Activated B cell treated with CpG ODN at 0.5 μM for 24 hours (primary cell): ENCODE measurements at regions not wholly inside any gene's neighbourhood (a gene's known extent, or its start where the extent isn't known, plus 50 kb on each side); places are given as distances from the start of the nearest gene placed in this dataset.

Experiments used
- ATAC-seq: fragments of 200-7000 bp; cut with Tn5 transposase; one replicate; pipeline ENCODE4 v1.10.0; 2021; ENCODE audit warnings: low read depth, mild to moderate bottlenecking, moderate library complexity
- CTCF ChIA-PET: fragments of 350-600 bp; sonication (Branson Sonifier 250); formaldehyde crosslinking; loops from one replicate; lab custom pipeline; 2021; ENCODE audit warnings: antibody characterized with exemption; lab: Charles Lee
- POLR2A ChIA-PET: fragments of 350-600 bp; sonication (Branson Sonifier 250); formaldehyde crosslinking; loops from one replicate; lab custom pipeline; 2021; ENCODE audit warnings: antibody characterized with exemption; lab: Charles Lee
- DNase-seq: peaks from one replicate; pipeline ENCODE4 v3.0.0; 2022
- H3K27ac Mint-ChIP-seq: one replicate; pipeline ENCODE4 v1.8.0; 2020; ENCODE audit warnings: mixed read lengths
- H3K27me3 Mint-ChIP-seq: one replicate; pipeline ENCODE4 v1.8.0; 2021; ENCODE audit warnings: mixed read lengths
- H3K36me3 Mint-ChIP-seq: one replicate; pipeline ENCODE4 v1.8.0; 2021; ENCODE audit warnings: low read depth, mixed read lengths
- H3K4me1 Mint-ChIP-seq: one replicate; pipeline ENCODE4 v1.8.0; 2021; ENCODE audit warnings: mixed read lengths
- H3K4me3 Mint-ChIP-seq: one replicate; pipeline ENCODE4 v1.8.0; 2020; ENCODE audit warnings: mild to moderate bottlenecking, mixed read lengths
- H3K9me3 Mint-ChIP-seq: one replicate; pipeline ENCODE4 v1.8.0; 2020; ENCODE audit warnings: mixed read lengths
- CTCF ChIP-seq: fragments of 200-600 bp; IDR thresholded peaks from one replicate; pipeline ENCODE4 v1.8.0; 2022; ENCODE audit warnings: antibody characterized with exemption, mild to moderate bottlenecking
- intact Hi-C: fragments of 100-400 bp; cut with micrococcal nuclease; formaldehyde crosslinking; loops from one replicate; pipeline ENCODE4 v1.15.1; 2024

- POLR2A ChIA-PET: no interaction called here
- no peak overlapping the region for H3K27ac Mint-ChIP-seq
- DNase-seq: no peak
Observed at GRCh38 chr1:14441302-14441741, 157.2 kb upstream of the KAZN start.

GRCh38 chr1:14442669-14443068 lies 155.8 kb upstream of the KAZN start:
- intact Hi-C loops: no loop called here

More at GRCh38 chr1:14441302-14441741, 157.2 kb upstream of the KAZN start:
- no peak overlapping the region for H3K4me3 Mint-ChIP-seq
- no peaks in the 10 kb centered on the region for H3K27me3 Mint-ChIP-seq
- intact Hi-C loops: no loop called here
- no peaks in the 10 kb centered on the region for H3K9me3 Mint-ChIP-seq
- CTCF ChIA-PET: no interaction called here
- no peaks in the 10 kb centered on the region for H3K4me1 Mint-ChIP-seq
- no peak for ATAC-seq
- no peaks in the 10 kb centered on the region for H3K36me3 Mint-ChIP-seq
- no peak for TF ChIP-seq CTCF

GRCh38 chr1:14443164-14443787 lies 155.2 kb upstream of the KAZN start:
- no peaks in the 10 kb centered on the region for H3K27me3 Mint-ChIP-seq
- ChIA-PET POLR2A (no interaction called here), CTCF (no interaction called here)
- H3K4me3 Mint-ChIP-seq: no peak overlapping the region
- no peaks in the 10 kb centered on the region for H3K36me3 Mint-ChIP-seq
- intact Hi-C loops: no loop called here
- ATAC-seq (no peak), DNase-seq (no peak)
- no peaks in the 10 kb centered on the region for H3K4me1 Mint-ChIP-seq
- no peak overlapping the region for H3K27ac Mint-ChIP-seq
- no peaks in the 10 kb centered on the region for H3K9me3 Mint-ChIP-seq
- no peak for TF ChIP-seq CTCF

More at GRCh38 chr1:14442669-14443068, 155.8 kb upstream of the KAZN start:
- Mint-ChIP-seq H3K27me3 (no peaks in the 10 kb centered on the region), H3K4me1 (no peaks in the 10 kb centered on the region), H3K27ac (no peak overlapping the region), H3K9me3 (no peaks in the 10 kb centered on the region), H3K36me3 (no peaks in the 10 kb centered on the region), H3K4me3 (no peak overlapping the region)
- no peak for TF ChIP-seq CTCF
- DNase-seq (no peak), ATAC-seq (no peak)
- POLR2A ChIA-PET: no interaction called here
- CTCF ChIA-PET: no interaction called here

- TF ChIP-seq CTCF: no peak
- H3K4me1 Mint-ChIP-seq: no peaks in the 10 kb centered on the region
- H3K36me3 Mint-ChIP-seq: no peaks in the 10 kb centered on the region
- no peak overlapping the region for H3K4me3 Mint-ChIP-seq
- ATAC-seq: no peak
- no peak overlapping the region for H3K27ac Mint-ChIP-seq
- peaks cover 2% of the 10 kb centered on the region for H3K27me3 Mint-ChIP-seq
- CTCF ChIA-PET: no interaction called here
- no peak for DNase-seq
- intact Hi-C loops: no loop called here
- POLR2A ChIA-PET: no interaction called here
- H3K9me3 Mint-ChIP-seq: no peaks in the 10 kb centered on the region
Observed at GRCh38 chr1:14451217-14451616, 147.3 kb upstream of the KAZN start.

- no peaks in the 10 kb centered on the region for H3K4me1 Mint-ChIP-seq
- H3K27me3 Mint-ChIP-seq: peaks cover 2% of the 10 kb centered on the region
- ATAC-seq (no peak), DNase-seq (no peak)
- no peak overlapping the region for H3K27ac Mint-ChIP-seq
- no peaks in the 10 kb centered on the region for H3K9me3 Mint-ChIP-seq
- no peak overlapping the region for H3K4me3 Mint-ChIP-seq
- POLR2A ChIA-PET: no interaction called here
- intact Hi-C loops: no loop called here
- no peak for TF ChIP-seq CTCF
- CTCF ChIA-PET: no interaction called here
- no peaks in the 10 kb centered on the region for H3K36me3 Mint-ChIP-seq
Observed at GRCh38 chr1:14452551-14452950, 145.9 kb upstream of the KAZN start.
